Thoracic aorta (tissue), 2 donors: ENCODE measurements at regions not wholly inside any gene's neighbourhood (a gene's known extent, or its start where the extent isn't known, plus 50 kb on each side); places are given as distances from the start of the nearest gene placed in this dataset.

Experiments used
- ATAC-seq: fragments of 150-250 bp; one replicate; pipeline ENCODE4 v1.8.0; 2017; ENCODE audit warnings: low read depth; ENCODE audit not compliant: insufficient number of reproducible peaks, low FRiP score
- DNase-seq: peaks from one replicate; pipeline ENCODE4 v3.0.0-alpha.2; 2020; ENCODE audit warnings: low spot score
- H3K27ac ChIP-seq, 2 donors: fragments of 200-600 bp; sonication (generic); 1 replicate in 1 of 2; 2 replicates in 1 of 2; pipeline ENCODE4 v1.5.1; 2016; ENCODE audit warnings: mild to moderate bottlenecking in 2 of 2, moderate library complexity in 2 of 2
- H3K27me3 ChIP-seq: fragments of 200-600 bp; sonication (generic); replicated peaks from 2 replicates; pipeline ENCODE4 v1.6.0; 2016; ENCODE audit warnings: mild to moderate bottlenecking; ENCODE audit not compliant: insufficient read depth
- H3K36me3 ChIP-seq: fragments of 200-600 bp; sonication (generic); one replicate; pipeline ENCODE4 v1.5.1; 2016
- H3K4me1 ChIP-seq, 2 donors: fragments of 200-600 bp; sonication (generic); 1 replicate in 1 of 2; 2 replicates in 1 of 2; pipeline versions ENCODE4 v1.5.1 to v1.6.0; 2016; ENCODE audit warnings: low read depth in 2 of 2, mild to moderate bottlenecking in 1 of 2; ENCODE audit not compliant: control insufficient read depth in 1 of 2
- H3K4me3 ChIP-seq: fragments of 200-600 bp; sonication (generic); 2 replicates; pipeline ENCODE4 v1.5.1; 2016; ENCODE audit warnings: mild to moderate bottlenecking
- H3K9me3 ChIP-seq: fragments of 200-600 bp; sonication (generic); 2 replicates; pipeline ENCODE4 v1.5.1; 2016
- TF ChIP-seq, protein P1 (sequence below): fragments of 200-600 bp; sonication (generic); IDR thresholded peaks from one replicate; pipeline ENCODE4 v1.5.1; 2019; ENCODE audit warnings: antibody characterized with exemption

DNA sequence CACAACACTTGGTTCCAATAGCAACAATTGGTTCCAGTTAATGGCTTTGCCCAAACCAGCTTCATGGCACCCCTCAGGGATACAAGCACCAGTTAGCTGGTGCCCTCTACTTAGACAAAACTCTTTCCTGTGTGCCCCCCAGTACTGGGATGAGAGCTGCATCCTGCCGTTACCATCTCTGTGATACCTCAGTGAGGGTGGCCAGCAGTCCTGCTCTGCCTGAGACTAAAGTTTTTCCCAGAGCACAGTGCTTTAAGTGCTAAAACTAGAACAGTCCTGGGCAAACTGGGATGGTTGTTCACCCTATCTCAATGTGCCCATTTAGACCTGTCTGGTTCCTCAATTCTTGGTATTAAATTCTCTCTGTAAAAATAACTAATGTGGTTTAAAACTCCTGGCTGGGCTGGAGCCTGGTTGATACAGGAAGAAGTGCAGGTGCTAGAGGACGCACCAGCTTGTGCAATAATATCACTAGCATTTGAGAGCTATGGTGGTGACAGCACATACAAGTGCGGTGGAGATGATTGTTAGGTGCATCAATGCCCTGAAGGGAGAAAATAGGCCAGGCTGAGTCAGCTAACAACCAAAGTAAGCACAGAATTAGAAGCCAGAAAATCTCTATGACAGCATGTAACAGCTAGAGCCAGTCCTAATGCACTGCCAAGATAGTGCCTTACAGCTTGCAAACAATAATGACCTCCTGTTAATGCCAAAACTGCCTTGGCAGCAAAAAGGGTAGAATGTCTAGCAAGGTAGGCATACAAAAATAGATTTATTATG is 179.8 kb upstream of the GALNT2 start:
- TF ChIP-seq, protein P1, sequence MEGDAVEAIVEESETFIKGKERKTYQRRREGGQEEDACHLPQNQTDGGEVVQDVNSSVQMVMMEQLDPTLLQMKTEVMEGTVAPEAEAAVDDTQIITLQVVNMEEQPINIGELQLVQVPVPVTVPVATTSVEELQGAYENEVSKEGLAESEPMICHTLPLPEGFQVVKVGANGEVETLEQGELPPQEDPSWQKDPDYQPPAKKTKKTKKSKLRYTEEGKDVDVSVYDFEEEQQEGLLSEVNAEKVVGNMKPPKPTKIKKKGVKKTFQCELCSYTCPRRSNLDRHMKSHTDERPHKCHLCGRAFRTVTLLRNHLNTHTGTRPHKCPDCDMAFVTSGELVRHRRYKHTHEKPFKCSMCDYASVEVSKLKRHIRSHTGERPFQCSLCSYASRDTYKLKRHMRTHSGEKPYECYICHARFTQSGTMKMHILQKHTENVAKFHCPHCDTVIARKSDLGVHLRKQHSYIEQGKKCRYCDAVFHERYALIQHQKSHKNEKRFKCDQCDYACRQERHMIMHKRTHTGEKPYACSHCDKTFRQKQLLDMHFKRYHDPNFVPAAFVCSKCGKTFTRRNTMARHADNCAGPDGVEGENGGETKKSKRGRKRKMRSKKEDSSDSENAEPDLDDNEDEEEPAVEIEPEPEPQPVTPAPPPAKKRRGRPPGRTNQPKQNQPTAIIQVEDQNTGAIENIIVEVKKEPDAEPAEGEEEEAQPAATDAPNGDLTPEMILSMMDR: no peak
- ATAC-seq: peak; percentile 59
- H3K4me1 ChIP-seq: peaks cover 0 to 30% of the 10 kb centered on the region in 2 donors
- peak overlapping the region in 1 of 2 donors; percentile 43 for H3K27ac ChIP-seq
- H3K4me3 ChIP-seq: no peak overlapping the region
- DNase-seq: no peak
- H3K36me3 ChIP-seq: no peaks in the 10 kb centered on the region
- H3K9me3 ChIP-seq: no peaks in the 10 kb centered on the region
- H3K27me3 ChIP-seq: no peaks in the 10 kb centered on the region

DNA sequence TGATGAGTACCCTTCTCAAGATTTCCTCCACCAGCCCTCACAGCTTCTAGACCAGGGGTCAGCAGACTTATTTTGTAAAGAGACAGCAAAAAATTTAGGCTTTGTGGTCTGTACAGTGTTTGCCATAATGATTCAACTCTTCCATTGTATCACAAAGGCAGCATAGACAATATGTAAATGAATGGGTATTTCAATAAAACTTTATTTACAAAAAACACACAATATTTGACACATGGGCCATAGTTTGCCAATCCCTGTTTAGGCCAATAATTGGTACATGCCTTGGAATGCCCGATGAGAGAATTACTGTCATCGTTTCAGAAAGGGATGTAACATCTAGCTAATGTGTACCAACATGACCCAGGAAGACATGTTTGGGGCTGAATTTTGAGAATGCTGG is 178.9 kb upstream of the GALNT2 start:
- H3K36me3 ChIP-seq: no peaks in the 10 kb centered on the region
- peak overlapping the region; percentile 18 to 36 for H3K27ac ChIP-seq
- ATAC-seq: no peak
- H3K27me3 ChIP-seq: no peaks in the 10 kb centered on the region
- peaks cover 0 to 30% of the 10 kb centered on the region in 2 donors for H3K4me1 ChIP-seq
- TF ChIP-seq, protein P1: no peak
- H3K4me3 ChIP-seq: no peak overlapping the region
- H3K9me3 ChIP-seq: no peaks in the 10 kb centered on the region
- no peak for DNase-seq

DNA sequence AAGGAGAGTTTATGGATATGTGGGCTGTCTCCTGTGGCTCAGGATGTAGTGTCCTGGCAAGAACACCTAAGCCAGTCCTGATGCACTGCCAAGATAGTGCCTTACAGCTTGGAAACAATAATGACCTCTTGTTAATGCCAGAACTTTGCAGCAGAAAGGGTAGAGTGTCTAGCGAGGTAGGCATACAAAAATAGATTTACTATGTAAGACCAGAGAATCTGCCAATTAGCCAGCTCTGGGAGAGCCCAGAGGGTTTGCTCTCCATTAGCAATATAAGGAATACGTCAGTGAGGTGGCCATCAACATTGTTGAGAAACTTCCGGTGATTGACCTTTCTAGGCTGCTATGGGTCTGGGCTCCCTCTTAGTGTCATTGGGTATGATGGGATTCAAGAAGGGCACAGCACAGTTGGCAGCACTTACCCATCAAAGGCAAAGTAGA is 178.5 kb upstream of the GALNT2 start:
- Histone ChIP-seq H3K4me1 (peaks cover 0 to 30% of the 10 kb centered on the region in 2 donors), H3K9me3 (no peaks in the 10 kb centered on the region), H3K27ac (peak overlapping the region in 1 of 2 donors; percentile 36), H3K4me3 (no peak overlapping the region), H3K36me3 (no peaks in the 10 kb centered on the region), H3K27me3 (no peaks in the 10 kb centered on the region)
- ATAC-seq (no peak), DNase-seq (no peak)
- TF ChIP-seq, protein P1: no peak

DNA sequence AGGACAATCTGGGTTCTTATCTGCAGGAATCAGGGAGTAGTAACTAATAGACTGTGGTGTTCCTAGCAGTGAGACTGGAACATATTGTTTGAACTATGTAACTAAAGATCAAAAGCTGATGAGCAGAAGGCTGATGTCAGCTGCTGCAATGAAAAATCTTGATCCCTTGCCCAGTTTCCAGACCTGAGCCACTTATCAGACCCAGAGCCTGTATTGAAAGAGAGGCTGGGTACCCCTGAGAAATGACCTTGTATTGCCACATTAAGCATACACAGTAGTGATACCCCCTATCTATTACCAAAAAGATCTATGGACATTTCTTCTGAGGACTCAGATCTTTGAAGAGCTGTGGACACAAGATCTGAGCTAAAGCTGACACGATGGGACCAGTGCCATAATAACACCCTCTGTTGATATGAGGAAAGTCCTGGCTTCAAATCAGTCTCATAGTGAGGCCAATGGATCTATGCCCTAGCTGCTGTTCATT is 178.0 kb upstream of the GALNT2 start:
- Histone ChIP-seq H3K27ac (no peak overlapping the region), H3K27me3 (no peaks in the 10 kb centered on the region), H3K4me1 (peaks cover 0 to 30% of the 10 kb centered on the region in 2 donors), H3K36me3 (no peaks in the 10 kb centered on the region), H3K9me3 (no peaks in the 10 kb centered on the region), H3K4me3 (no peak overlapping the region)
- TF ChIP-seq, protein P1: no peak
- DNase-seq (no peak), ATAC-seq (no peak)

DNA sequence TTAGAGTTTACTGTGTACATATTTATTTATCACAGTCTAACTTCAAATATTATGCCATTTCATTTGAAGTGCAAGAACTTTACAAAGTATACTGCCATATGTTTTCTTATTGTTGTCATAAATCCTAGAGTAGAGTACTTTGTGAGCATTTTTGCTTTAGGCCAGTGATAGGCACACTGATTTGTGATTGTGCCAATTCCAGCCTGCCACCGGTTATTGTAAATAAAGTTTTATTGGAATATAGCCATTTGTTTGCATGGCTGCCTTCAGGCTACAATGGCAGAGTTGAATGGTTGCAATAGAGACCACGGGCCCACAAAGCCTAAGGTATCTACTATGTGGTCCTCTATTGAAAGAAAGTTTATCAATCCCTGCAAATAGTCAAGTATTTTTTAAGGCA is 175.8 kb upstream of the GALNT2 start:
- H3K36me3 ChIP-seq: no peaks in the 10 kb centered on the region
- no peak for ATAC-seq
- no peaks in the 10 kb centered on the region for H3K27me3 ChIP-seq
- peaks cover 0 to 30% of the 10 kb centered on the region in 2 donors for H3K4me1 ChIP-seq
- no peak overlapping the region for H3K4me3 ChIP-seq
- TF ChIP-seq, protein P1: no peak
- no peak for DNase-seq
- H3K27ac ChIP-seq: no peak overlapping the region
- no peaks in the 10 kb centered on the region for H3K9me3 ChIP-seq
